ENCODE measurements at regions not wholly inside any gene's neighbourhood (a gene's known extent, or its start where the extent isn't known, plus 50 kb on each side); places are given as distances from the start of the nearest gene placed in this dataset.

GRCh38 chr4:131001371-131001770 lies 1905.4 kb downstream of the C4orf33 start:
- no peaks in the 10 kb centered on the region for H3K9me1 ChIP-seq (ENCODE audit: control insufficient read depth, extremely low read depth, insufficient read depth, low read length)
- H3K79me2 ChIP-seq (ENCODE audit: control insufficient read depth, insufficient read depth, low read length), result no peaks in the 10 kb centered on the region
- no peak overlapping the region for H3K4me3 ChIP-seq (ENCODE audit: control insufficient read depth in 2 of 3, extremely low read depth in 1 of 3, insufficient read depth in 2 of 3, low read depth in 1 of 3, low read length in 3 of 3)
- H4K20me1 ChIP-seq (ENCODE audit: control insufficient read depth, extremely low read depth, insufficient read depth, low read length), result no peaks in the 10 kb centered on the region
- DNase-seq (ENCODE audit: low read depth, low spot score) (no peak), FAIRE-seq (no peak)
- H3K27me3 ChIP-seq (ENCODE audit: control insufficient read depth, extremely low read depth, insufficient read depth, low read length), result no peaks in the 10 kb centered on the region
- H3K9me3 ChIP-seq (ENCODE audit: control insufficient read depth, low read depth, low read length), result no peaks in the 10 kb centered on the region
- H3K36me3 ChIP-seq (ENCODE audit: control insufficient read depth in 2 of 2, extremely low read depth in 1 of 2, insufficient read depth in 2 of 2, low read length in 2 of 2), result no peaks in the 10 kb centered on the region
- no peak overlapping the region for H3K27ac ChIP-seq (ENCODE audit: control insufficient read depth, insufficient read depth, low read length)
- no peak overlapping the region for H3K4me2 ChIP-seq (ENCODE audit: control insufficient read depth, extremely low read depth, insufficient read depth, low read depth, low read length)
- no peak overlapping the region for H2AFZ ChIP-seq (ENCODE audit: control insufficient read depth, low read length)
- dilution Hi-C loops (cut with MboI; ENCODE audit: extremely low pct_ligation_motif_present, low sequenced_read_pairs), result no loop called here
- no peak for TF ChIP-seq EZH2 (IDR thresholded peaks at IDR 0.05; ENCODE audit: low read length)
- no peak for TF ChIP-seq CTCF (optimal IDR thresholded peaks at IDR 0.05 in 1 of 3, IDR thresholded peaks at IDR 0.05 in 1 of 3, conservative IDR thresholded peaks at IDR 0.05 in 1 of 3; ENCODE audit: extremely low read depth in 1 of 3, insufficient read depth in 2 of 3, low read length in 3 of 3)
- no peak overlapping the region for H3K9ac ChIP-seq (ENCODE audit: control insufficient read depth, extremely low read depth, insufficient read depth, low read length)
- H3K4me1 ChIP-seq (ENCODE audit: control insufficient read depth, extremely low read depth, insufficient read depth, low read length), result peaks cover 4% of the 10 kb centered on the region

GRCh38 chr4:131002132-131002531 lies 1906.2 kb downstream of the C4orf33 start:
- dilution Hi-C loops (cut with MboI; ENCODE audit: extremely low pct_ligation_motif_present, low sequenced_read_pairs), result no loop called here
- H4K20me1 ChIP-seq (ENCODE audit: control insufficient read depth, extremely low read depth, insufficient read depth, low read length), result no peaks in the 10 kb centered on the region
- H3K9me1 ChIP-seq (ENCODE audit: control insufficient read depth, extremely low read depth, insufficient read depth, low read length), result no peaks in the 10 kb centered on the region
- H3K4me2 ChIP-seq (ENCODE audit: control insufficient read depth, extremely low read depth, insufficient read depth, low read depth, low read length), result no peak overlapping the region
- TF ChIP-seq CTCF (optimal IDR thresholded peaks at IDR 0.05 in 1 of 3, IDR thresholded peaks at IDR 0.05 in 1 of 3, conservative IDR thresholded peaks at IDR 0.05 in 1 of 3; ENCODE audit: extremely low read depth in 1 of 3, insufficient read depth in 2 of 3, low read length in 3 of 3) (no peak), EZH2 (IDR thresholded peaks at IDR 0.05; ENCODE audit: low read length) (no peak)
- no peak for FAIRE-seq
- H3K27me3 ChIP-seq (ENCODE audit: control insufficient read depth, extremely low read depth, insufficient read depth, low read length), result no peaks in the 10 kb centered on the region
- no peaks in the 10 kb centered on the region for H3K36me3 ChIP-seq (ENCODE audit: control insufficient read depth in 2 of 2, extremely low read depth in 1 of 2, insufficient read depth in 2 of 2, low read length in 2 of 2)
- peak overlapping the region; percentile 12 for H2AFZ ChIP-seq (ENCODE audit: control insufficient read depth, low read length)
- no peak overlapping the region for H3K27ac ChIP-seq (ENCODE audit: control insufficient read depth, insufficient read depth, low read length)
- peaks cover 4% of the 10 kb centered on the region for H3K4me1 ChIP-seq (ENCODE audit: control insufficient read depth, extremely low read depth, insufficient read depth, low read length)
- no peak for DNase-seq (ENCODE audit: low read depth, low spot score)
- H3K79me2 ChIP-seq (ENCODE audit: control insufficient read depth, insufficient read depth, low read length), result no peaks in the 10 kb centered on the region
- H3K9ac ChIP-seq (ENCODE audit: control insufficient read depth, extremely low read depth, insufficient read depth, low read length), result no peak overlapping the region
- no peak overlapping the region for H3K4me3 ChIP-seq (ENCODE audit: control insufficient read depth in 2 of 3, extremely low read depth in 1 of 3, insufficient read depth in 2 of 3, low read depth in 1 of 3, low read length in 3 of 3)
- H3K9me3 ChIP-seq (ENCODE audit: control insufficient read depth, low read depth, low read length), result no peaks in the 10 kb centered on the region
